Activated CD8-positive, alpha-beta T cell treated with anti-CD3 and anti-CD28 coated beads for 36 hours (primary cell): ENCODE measurements at regions not wholly inside any gene's neighbourhood (a gene's known extent, or its start where the extent isn't known, plus 50 kb on each side); places are given as distances from the start of the nearest gene placed in this dataset.

Experiments
- ATAC-seq: fragments of 200-7000 bp; cut with Tn5 transposase; one replicate; pipeline ENCODE4 v1.10.0; 2021; ENCODE audit warnings: mild to moderate bottlenecking, moderate library complexity
- CTCF ChIA-PET: fragments of 350-600 bp; sonication (Branson Sonifier 250); formaldehyde crosslinking; loops from one replicate; lab custom pipeline; 2021; ENCODE audit warnings: antibody characterized with exemption; lab: Charles Lee
- POLR2A ChIA-PET: fragments of 350-600 bp; sonication (Branson Sonifier 250); formaldehyde crosslinking; loops from one replicate; lab custom pipeline; 2021; ENCODE audit warnings: antibody characterized with exemption; lab: Charles Lee
- DNase-seq: peaks from one replicate; pipeline ENCODE4 v3.0.0-alpha.2; 2020
- H3K27ac Mint-ChIP-seq: one replicate; pipeline ENCODE4 v1.8.0; 2021; ENCODE audit warnings: mild to moderate bottlenecking, mixed read lengths
- H3K27me3 Mint-ChIP-seq: one replicate; pipeline ENCODE4 v1.8.0; 2021; ENCODE audit warnings: mixed read lengths
- H3K36me3 Mint-ChIP-seq: one replicate; pipeline ENCODE4 v1.8.0; 2021; ENCODE audit warnings: low read depth, mixed read lengths
- H3K4me1 Mint-ChIP-seq: one replicate; pipeline ENCODE4 v1.8.0; 2021; ENCODE audit warnings: low read depth, mixed read lengths
- H3K4me3 Mint-ChIP-seq: one replicate; pipeline ENCODE4 v1.8.0; 2021; ENCODE audit warnings: mild to moderate bottlenecking, moderate library complexity, mixed read lengths
- H3K9me3 Mint-ChIP-seq: one replicate; pipeline ENCODE4 v1.8.0; 2021; ENCODE audit warnings: mixed read lengths
- intact Hi-C: fragments of 100-400 bp; cut with micrococcal nuclease; formaldehyde crosslinking; loops from one replicate; pipeline ENCODE4 v1.10.0; 2022
- TF ChIP-seq, protein P1 (sequence below): fragments of 200-600 bp; IDR thresholded peaks from one replicate; pipeline ENCODE4 v1.8.0; 2022; ENCODE audit warnings: antibody characterized with exemption, mild to moderate bottlenecking

DNA sequence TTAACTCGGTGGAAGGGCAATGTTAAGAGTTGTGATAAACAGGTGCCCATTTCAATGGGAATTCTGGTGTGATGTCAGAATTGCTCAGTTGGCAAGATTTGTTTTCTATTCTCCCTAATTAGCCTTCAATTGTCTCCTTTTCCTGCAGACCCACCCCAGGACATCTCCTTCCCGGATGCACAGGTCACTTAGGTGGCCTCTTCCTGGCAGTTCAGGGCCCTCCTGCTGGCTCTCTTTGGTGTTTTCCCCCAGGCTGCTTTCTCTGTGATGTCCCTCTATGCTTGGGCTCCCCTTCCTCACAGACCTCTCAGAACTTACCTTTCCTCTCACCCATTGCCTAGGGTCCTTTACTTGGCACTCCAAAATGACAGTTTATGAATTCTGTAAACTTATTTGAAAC is 126.3 kb downstream of the GPAT3 start:
- Mint-ChIP-seq H3K4me3 (no peak overlapping the region), H3K27ac (no peak overlapping the region), H3K36me3 (no peaks in the 10 kb centered on the region), H3K9me3 (no peaks in the 10 kb centered on the region), H3K4me1 (peaks cover 8% of the 10 kb centered on the region), H3K27me3 (peaks cover 2% of the 10 kb centered on the region)
- TF ChIP-seq, protein P1, sequence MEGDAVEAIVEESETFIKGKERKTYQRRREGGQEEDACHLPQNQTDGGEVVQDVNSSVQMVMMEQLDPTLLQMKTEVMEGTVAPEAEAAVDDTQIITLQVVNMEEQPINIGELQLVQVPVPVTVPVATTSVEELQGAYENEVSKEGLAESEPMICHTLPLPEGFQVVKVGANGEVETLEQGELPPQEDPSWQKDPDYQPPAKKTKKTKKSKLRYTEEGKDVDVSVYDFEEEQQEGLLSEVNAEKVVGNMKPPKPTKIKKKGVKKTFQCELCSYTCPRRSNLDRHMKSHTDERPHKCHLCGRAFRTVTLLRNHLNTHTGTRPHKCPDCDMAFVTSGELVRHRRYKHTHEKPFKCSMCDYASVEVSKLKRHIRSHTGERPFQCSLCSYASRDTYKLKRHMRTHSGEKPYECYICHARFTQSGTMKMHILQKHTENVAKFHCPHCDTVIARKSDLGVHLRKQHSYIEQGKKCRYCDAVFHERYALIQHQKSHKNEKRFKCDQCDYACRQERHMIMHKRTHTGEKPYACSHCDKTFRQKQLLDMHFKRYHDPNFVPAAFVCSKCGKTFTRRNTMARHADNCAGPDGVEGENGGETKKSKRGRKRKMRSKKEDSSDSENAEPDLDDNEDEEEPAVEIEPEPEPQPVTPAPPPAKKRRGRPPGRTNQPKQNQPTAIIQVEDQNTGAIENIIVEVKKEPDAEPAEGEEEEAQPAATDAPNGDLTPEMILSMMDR, result no peak
- ChIA-PET CTCF (no interaction called here), POLR2A (no interaction called here)
- intact Hi-C loops, result no loop called here
- DNase-seq (no peak), ATAC-seq (no peak)

- ChIA-PET POLR2A (no interaction called here), CTCF (no interaction called here)
- DNase-seq, result no peak
- peaks cover 8% of the 10 kb centered on the region for H3K4me1 Mint-ChIP-seq
- H3K27ac Mint-ChIP-seq, result no peak overlapping the region
- peaks cover 2% of the 10 kb centered on the region for H3K27me3 Mint-ChIP-seq
- H3K4me3 Mint-ChIP-seq, result no peak overlapping the region
- ATAC-seq, result no peak
- intact Hi-C loops, result no loop called here
- H3K9me3 Mint-ChIP-seq, result no peaks in the 10 kb centered on the region
- no peaks in the 10 kb centered on the region for H3K36me3 Mint-ChIP-seq
- TF ChIP-seq, protein P1, result no peak
Observed at GRCh38 chr4:83661359-83661758, 125.5 kb downstream of the GPAT3 start.

DNA sequence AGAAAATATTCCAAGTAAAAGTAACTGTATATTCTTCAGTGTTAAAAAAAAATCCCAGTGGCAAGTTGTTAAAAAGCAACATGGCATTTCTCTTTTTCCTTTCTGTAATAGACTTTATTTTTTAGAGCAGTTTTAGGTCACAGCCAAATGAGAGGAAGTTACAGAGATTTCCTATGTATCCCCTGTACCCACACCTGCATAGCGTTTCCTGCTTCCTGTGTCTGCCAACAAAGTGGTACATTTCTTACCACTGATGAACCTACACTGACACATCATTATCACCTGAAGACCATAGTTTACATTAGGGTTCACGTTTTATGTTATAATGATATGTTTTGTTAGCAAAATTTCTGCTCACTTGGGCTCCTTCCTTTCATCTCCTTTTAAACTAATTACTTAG is 124.7 kb downstream of the GPAT3 start:
- no peak for ATAC-seq
- Mint-ChIP-seq H3K27me3 (peaks cover 2% of the 10 kb centered on the region), H3K27ac (no peak overlapping the region), H3K36me3 (no peaks in the 10 kb centered on the region), H3K9me3 (no peaks in the 10 kb centered on the region), H3K4me1 (peaks cover 8% of the 10 kb centered on the region), H3K4me3 (no peak overlapping the region)
- ChIA-PET POLR2A (no interaction called here), CTCF (no interaction called here)
- TF ChIP-seq, protein P1, result no peak
- no peak for DNase-seq
- intact Hi-C loops, result no loop called here

- no peak for ATAC-seq
- CTCF ChIA-PET, result no interaction called here
Observed at GRCh38 chr4:83658806-83659205, 122.9 kb downstream of the GPAT3 start.

DNA sequence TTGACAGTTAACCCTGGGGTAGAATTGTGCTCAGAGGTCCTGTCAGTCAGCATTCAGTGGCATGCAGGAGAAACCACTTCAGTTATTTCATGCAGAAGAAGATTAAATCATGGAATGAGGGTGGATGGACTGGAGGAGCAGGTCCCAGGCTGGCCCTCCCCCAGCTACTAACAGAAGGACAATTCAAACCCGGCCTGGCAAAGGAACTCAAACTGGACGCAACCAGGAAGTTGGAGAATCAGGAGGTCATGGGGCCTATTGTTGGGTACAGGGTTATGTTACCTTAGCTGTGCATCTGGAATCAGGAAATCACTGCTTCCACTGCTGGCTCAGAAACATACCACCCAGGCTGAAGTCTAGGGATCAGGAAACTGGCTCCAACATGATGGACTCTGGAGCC is 121.4 kb downstream of the GPAT3 start:
- DNase-seq (no peak), ATAC-seq (no peak)
- Mint-ChIP-seq H3K27ac (no peak overlapping the region), H3K27me3 (peaks cover 4% of the 10 kb centered on the region), H3K4me1 (peaks cover 8% of the 10 kb centered on the region), H3K9me3 (no peaks in the 10 kb centered on the region), H3K4me3 (no peak overlapping the region), H3K36me3 (no peaks in the 10 kb centered on the region)
- intact Hi-C loops, result no loop called here
- TF ChIP-seq, protein P1, result no peak
- ChIA-PET CTCF (interaction anchor here (1.2 kb wide), 1 partner anchor 13 kb away, joined by 4 read pairs; no protein-coding TSS in a partner anchor), POLR2A (no interaction called here)

More at GRCh38 chr4:83658806-83659205, 122.9 kb downstream of the GPAT3 start:
- no peak overlapping the region for H3K4me3 Mint-ChIP-seq
- no peak overlapping the region for H3K27ac Mint-ChIP-seq
- H3K9me3 Mint-ChIP-seq, result no peaks in the 10 kb centered on the region
- H3K36me3 Mint-ChIP-seq, result no peaks in the 10 kb centered on the region
- no peak for DNase-seq
- TF ChIP-seq, protein P1, result no peak
- POLR2A ChIA-PET, result no interaction called here
- peaks cover 8% of the 10 kb centered on the region for H3K4me1 Mint-ChIP-seq
- intact Hi-C loops, result no loop called here
- H3K27me3 Mint-ChIP-seq, result peaks cover 4% of the 10 kb centered on the region
